ENCODE measurements at regions not wholly inside any gene's neighbourhood (a gene's known extent, or its start where the extent isn't known, plus 50 kb on each side); places are given as distances from the start of the nearest gene placed in this dataset.
"Not testable (repeated sequence)": the region's sequence is repeated elsewhere in the genome, so short reads cannot be mapped to it uniquely, and the experiment has no call there.

- intact Hi-C loops (cut with DNase I), result no loop called here
- Histone ChIP-seq H3K27me3 (replicated peaks; ENCODE audit: insufficient read depth) (no peaks in the 10 kb centered on the region), H3K4me1 (replicated peaks) (no peaks in the 10 kb centered on the region), H3K4me3 (no peak overlapping the region), H3K9me3 (no peaks in the 10 kb centered on the region), H3K36me3 (no peaks in the 10 kb centered on the region), H3K27ac (no peak overlapping the region)
- no peak for TF ChIP-seq POLR2AphosphoS5 (IDR thresholded peaks at IDR 0.05)
- TF ChIP-seq CTCF (IDR thresholded peaks at IDR 0.05), result no peak
- TF ChIP-seq POLR2A (IDR thresholded peaks at IDR 0.05), result no peak
- WGBS, result 94% methylated on average over 11 of the region's 11 CpGs
- no peak for DNase-seq (ENCODE audit: low spot score)
Observed at GRCh38 chr3:70612920-70613319, 300.5 kb upstream of the MDFIC2 start.

- H3K9me3 ChIP-seq; H3K27me3 ChIP-seq (replicated peaks; ENCODE audit: insufficient read depth); H3K36me3 ChIP-seq; H3K4me3 ChIP-seq; H3K27ac ChIP-seq; DNase-seq (ENCODE audit: low spot score); H3K4me1 ChIP-seq (replicated peaks); intact Hi-C loops (cut with DNase I): not testable (repeated sequence)
- WGBS, result 92% methylated on average over 17 of the region's 25 CpGs
Observed at GRCh38 chr3:70611667-70612277, 299.3 kb upstream of the MDFIC2 start.

- no peaks in the 10 kb centered on the region for H3K27me3 ChIP-seq (replicated peaks; ENCODE audit: insufficient read depth)
- H3K4me1 ChIP-seq (replicated peaks), result no peaks in the 10 kb centered on the region
- no peak overlapping the region for H3K27ac ChIP-seq
- H3K4me3 ChIP-seq, result no peak overlapping the region
- no peak for DNase-seq (ENCODE audit: low spot score)
- TF ChIP-seq CTCF (IDR thresholded peaks at IDR 0.05), result no peak
- no peak for TF ChIP-seq POLR2AphosphoS5 (IDR thresholded peaks at IDR 0.05)
- TF ChIP-seq POLR2A (IDR thresholded peaks at IDR 0.05), result no peak
- intact Hi-C loops (cut with DNase I), result no loop called here
- H3K9me3 ChIP-seq, result no peaks in the 10 kb centered on the region
- H3K36me3 ChIP-seq, result no peaks in the 10 kb centered on the region
Observed at GRCh38 chr3:70608434-70608833, 296.0 kb upstream of the MDFIC2 start.

- H3K27me3 ChIP-seq (replicated peaks; ENCODE audit: insufficient read depth), result no peaks in the 10 kb centered on the region
- H3K4me3 ChIP-seq, result no peak overlapping the region
- DNase-seq (ENCODE audit: low spot score), result no peak
- no peak for TF ChIP-seq CTCF (IDR thresholded peaks at IDR 0.05)
- no peak for TF ChIP-seq POLR2AphosphoS5 (IDR thresholded peaks at IDR 0.05)
- no peak for TF ChIP-seq POLR2A (IDR thresholded peaks at IDR 0.05)
- no peaks in the 10 kb centered on the region for H3K9me3 ChIP-seq
- H3K4me1 ChIP-seq (replicated peaks), result no peaks in the 10 kb centered on the region
- no peak overlapping the region for H3K27ac ChIP-seq
- H3K36me3 ChIP-seq, result no peaks in the 10 kb centered on the region
- intact Hi-C loops (cut with DNase I), result no loop called here
- WGBS, result 63% methylated on average over 4 of the region's 4 CpGs
Observed at GRCh38 chr3:70607469-70607868, 295.0 kb upstream of the MDFIC2 start.

GRCh38 chr3:70606018-70606417, 293.6 kb upstream of the MDFIC2 start:
- Histone ChIP-seq H3K9me3 (no peaks in the 10 kb centered on the region), H3K27ac (no peak overlapping the region), H3K36me3 (no peaks in the 10 kb centered on the region), H3K4me1 (replicated peaks) (no peaks in the 10 kb centered on the region), H3K27me3 (replicated peaks; ENCODE audit: insufficient read depth) (no peaks in the 10 kb centered on the region), H3K4me3 (no peak overlapping the region)
- intact Hi-C loops (cut with DNase I), result no loop called here
- no peak for DNase-seq (ENCODE audit: low spot score)
- no peak for TF ChIP-seq POLR2AphosphoS5 (IDR thresholded peaks at IDR 0.05)
- no peak for TF ChIP-seq POLR2A (IDR thresholded peaks at IDR 0.05)
- no peak for TF ChIP-seq CTCF (IDR thresholded peaks at IDR 0.05)
